Germinal center (tissue), 1 donor: ENCODE measurements at regions not wholly inside any gene's neighbourhood (a gene's known extent, or its start where the extent isn't known, plus 50 kb on each side); places are given as distances from the start of the nearest gene placed in this dataset.
"Not testable (repeated sequence)": the region's sequence is repeated elsewhere in the genome, so short reads cannot be mapped to it uniquely, and the experiment has no call there.

Experiments used
- DNase-seq: peaks from one replicate; pipeline ENCODE4 v3.0.0; 2012; ENCODE audit warnings: mixed read lengths, low spot score

GRCh38 chr3:59254976-59255375, 205.2 kb upstream of the CFAP20DC start:
- no peak for DNase-seq

- DNase-seq, result no peak
Measured at GRCh38 chr3:59254433-59254832, 204.6 kb upstream of the CFAP20DC start.

GRCh38 chr3:59253523-59253922, 203.7 kb upstream of the CFAP20DC start:
- DNase-seq, result no peak

- DNase-seq, result no peak
Measured at GRCh38 chr3:59251869-59252268, 202.0 kb upstream of the CFAP20DC start.

GRCh38 chr3:59250600-59250999, 200.8 kb upstream of the CFAP20DC start:
- no peak for DNase-seq

- no peak for DNase-seq
Measured at GRCh38 chr3:59249698-59250361, 200.0 kb upstream of the CFAP20DC start.

GRCh38 chr3:59249004-59249403, 199.2 kb upstream of the CFAP20DC start:
- no peak for DNase-seq

- peak; percentile 18 for DNase-seq
Measured at GRCh38 chr3:59247402-59247841, 197.6 kb upstream of the CFAP20DC start.

- peak; percentile 51 for DNase-seq
Measured at GRCh38 chr3:59246719-59247401, 197.0 kb upstream of the CFAP20DC start.

GRCh38 chr3:59245859-59246501, 196.2 kb upstream of the CFAP20DC start:
- DNase-seq, result no peak

- DNase-seq, result no peak
Measured at GRCh38 chr3:59245300-59245858, 195.6 kb upstream of the CFAP20DC start.

- DNase-seq, result no peak
Measured at GRCh38 chr3:59244343-59244742, 194.5 kb upstream of the CFAP20DC start.

GRCh38 chr3:59243476-59243875, 193.7 kb upstream of the CFAP20DC start:
- no peak for DNase-seq

GRCh38 chr3:59240666-59241255, 190.9 kb upstream of the CFAP20DC start:
- no peak for DNase-seq

- DNase-seq, result no peak
Measured at GRCh38 chr3:59237121-59237520, 187.3 kb upstream of the CFAP20DC start.

- no peak for DNase-seq
Measured at GRCh38 chr3:59235634-59236012, 185.8 kb upstream of the CFAP20DC start.

- no peak for DNase-seq
Measured at GRCh38 chr3:59234884-59235633, 185.2 kb upstream of the CFAP20DC start.

- not testable (repeated sequence) for DNase-seq
Measured at GRCh38 chr3:59230379-59230778, 180.6 kb upstream of the CFAP20DC start.

- DNase-seq, result no peak
Measured at GRCh38 chr3:59213860-59214259, 164.0 kb upstream of the CFAP20DC start.

- peak; percentile 49 for DNase-seq
Measured at GRCh38 chr3:59212128-59212779, 162.4 kb upstream of the CFAP20DC start.

- no peak for DNase-seq
Measured at GRCh38 chr3:59210260-59210659, 160.4 kb upstream of the CFAP20DC start.
